ENCODE measurements at regions not wholly inside any gene's neighbourhood (a gene's known extent, or its start where the extent isn't known, plus 50 kb on each side); places are given as distances from the start of the nearest gene placed in this dataset.
A peak's percentile ranks its signal among the peaks of the same experiment; 100 is the strongest.

- DNase-seq, result no peak
Measured at GRCh38 chr13:50672025-50672424, 171.5 kb downstream of the DLEU7 start.

DNA sequence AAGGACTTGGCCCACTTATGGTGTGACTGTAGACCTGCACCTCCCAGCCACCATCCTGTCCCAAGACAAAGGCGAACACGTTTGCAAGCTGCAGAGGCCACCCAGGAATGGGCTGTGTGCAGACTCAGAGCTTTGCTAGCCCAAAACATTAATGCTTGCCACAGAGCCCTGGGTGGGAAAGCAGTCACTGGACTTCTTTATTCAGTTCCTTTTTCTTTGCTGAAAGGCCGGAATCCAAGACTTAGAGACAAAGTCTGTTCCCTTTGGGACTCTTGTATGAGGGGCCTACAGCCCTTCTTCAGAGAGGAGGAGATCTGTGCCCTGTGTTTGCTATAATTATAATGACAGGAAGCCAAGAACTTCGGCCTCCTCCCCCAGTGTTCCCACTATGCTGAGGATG lies 167.8 kb downstream of the DLEU7 start:
- no peak for DNase-seq

DNA sequence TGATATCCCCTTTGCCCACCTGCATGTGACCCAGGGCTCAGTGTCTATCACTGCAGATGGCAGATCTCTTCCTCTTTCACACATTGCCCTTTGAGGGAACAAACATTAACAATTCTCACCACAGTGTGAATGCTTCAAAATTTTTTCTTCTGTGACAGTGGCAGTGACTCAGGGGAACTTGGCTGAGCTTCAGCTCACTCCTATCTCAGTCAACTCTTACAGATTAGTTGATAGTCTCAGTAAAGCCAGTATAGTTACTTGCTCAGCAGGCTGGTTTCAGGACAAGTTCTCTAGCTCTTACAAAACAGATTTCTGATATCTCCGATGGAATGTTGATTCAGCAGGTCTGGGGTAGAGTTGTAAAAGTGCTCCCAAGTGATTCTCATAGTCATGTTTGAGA lies 166.9 kb downstream of the DLEU7 start:
- no peak for DNase-seq

DNA sequence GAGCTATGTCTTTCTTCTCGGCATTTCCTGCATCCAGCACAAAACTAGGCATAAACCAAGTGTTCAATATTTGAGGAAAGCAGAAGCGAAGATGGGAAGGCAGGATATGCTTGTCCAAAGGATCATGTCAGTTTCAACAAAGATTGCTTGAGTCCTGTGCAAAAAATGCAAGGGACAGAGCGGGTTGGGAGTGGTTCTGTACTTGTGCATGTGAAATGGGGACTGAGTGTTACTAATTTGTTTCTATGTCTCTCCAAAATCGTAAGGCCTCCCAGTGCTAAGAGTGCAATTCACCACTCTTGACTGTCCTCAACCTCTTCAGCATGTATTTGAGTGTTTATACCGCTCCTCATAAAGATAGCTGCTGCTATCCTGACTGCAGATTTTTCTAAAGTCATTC lies 166.2 kb downstream of the DLEU7 start:
- DNase-seq, result no peak

- no peak for DNase-seq
Measured at GRCh38 chr13:50677687-50678463, 165.6 kb downstream of the DLEU7 start.

DNA sequence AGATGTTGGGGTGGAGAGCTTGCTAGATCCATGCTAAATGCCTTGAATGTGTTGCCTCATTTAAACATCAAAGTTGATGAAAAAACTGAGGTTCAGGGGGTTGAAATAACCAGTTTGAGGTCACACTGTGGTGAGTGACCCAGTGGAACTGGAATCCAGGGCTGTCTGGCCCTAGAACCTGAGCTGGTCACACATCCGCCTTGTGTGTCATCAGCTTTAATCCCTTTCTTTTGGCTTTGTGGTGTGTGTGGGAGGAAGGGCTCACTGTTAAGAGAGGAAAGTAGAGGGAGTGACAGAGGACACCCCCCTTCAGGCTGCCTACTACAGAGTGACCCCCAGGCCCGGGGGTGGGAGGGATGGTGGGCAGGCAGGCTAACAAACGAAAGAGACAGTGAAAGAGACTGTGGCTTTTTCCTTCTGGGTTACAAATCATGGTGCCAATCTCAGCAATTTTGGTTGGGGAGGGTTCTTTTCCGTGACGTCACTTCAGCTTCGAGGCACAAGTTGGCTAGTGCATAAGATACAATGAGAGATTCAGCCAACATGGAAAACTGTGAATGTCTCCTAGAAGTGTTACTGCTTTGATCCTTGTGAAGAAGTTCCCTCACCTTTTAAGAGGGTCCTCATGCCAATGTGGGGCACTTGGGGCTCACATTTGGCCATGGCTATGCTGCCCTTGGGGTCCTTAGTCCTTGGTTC lies 164.9 kb downstream of the DLEU7 start:
- no peak for DNase-seq

GRCh38 chr13:50679321-50679720 lies 164.2 kb downstream of the DLEU7 start:
- DNase-seq, result no peak

GRCh38 chr13:50682002-50682401 lies 161.5 kb downstream of the DLEU7 start:
- DNase-seq, result no peak

DNA sequence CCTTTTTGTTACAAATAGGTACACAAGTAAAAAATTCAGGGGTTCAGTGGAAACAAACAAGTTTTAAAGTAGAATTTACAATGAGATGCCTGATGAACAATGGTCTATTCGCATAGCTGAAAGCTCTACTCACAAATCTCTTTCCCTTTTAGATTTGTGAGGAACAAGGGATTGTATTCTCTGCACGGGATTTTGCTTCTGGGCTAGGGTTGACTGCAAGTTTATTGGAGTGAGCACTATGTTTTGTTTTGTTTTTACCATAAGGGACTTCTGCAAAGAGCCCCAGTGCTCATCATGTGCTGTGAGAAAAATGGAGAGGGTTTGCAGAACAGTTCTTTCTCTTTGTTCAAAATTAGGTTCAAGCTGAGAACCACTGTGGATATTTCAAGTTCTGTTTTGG lies 160.5 kb downstream of the DLEU7 start:
- DNase-seq, result no peak

DNA sequence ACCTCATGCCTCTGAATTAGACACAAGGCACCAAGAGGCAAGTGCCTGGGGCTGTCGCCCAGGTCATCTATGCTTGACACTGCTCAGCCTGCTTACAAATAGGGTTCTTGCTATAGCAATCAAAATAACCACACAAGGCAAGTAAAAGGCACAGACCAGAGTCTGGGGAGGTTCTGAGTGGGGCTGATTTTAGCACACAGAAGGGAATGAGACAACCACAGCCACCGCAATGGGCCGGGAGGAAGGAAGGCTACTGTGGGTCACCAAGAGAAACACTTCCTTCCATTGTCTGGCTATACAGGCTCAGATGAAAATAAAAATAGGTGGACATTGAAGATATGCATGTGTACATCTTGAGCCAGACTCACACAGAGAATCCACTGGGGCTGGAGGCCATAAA lies 159.1 kb downstream of the DLEU7 start:
- no peak for DNase-seq

DNA sequence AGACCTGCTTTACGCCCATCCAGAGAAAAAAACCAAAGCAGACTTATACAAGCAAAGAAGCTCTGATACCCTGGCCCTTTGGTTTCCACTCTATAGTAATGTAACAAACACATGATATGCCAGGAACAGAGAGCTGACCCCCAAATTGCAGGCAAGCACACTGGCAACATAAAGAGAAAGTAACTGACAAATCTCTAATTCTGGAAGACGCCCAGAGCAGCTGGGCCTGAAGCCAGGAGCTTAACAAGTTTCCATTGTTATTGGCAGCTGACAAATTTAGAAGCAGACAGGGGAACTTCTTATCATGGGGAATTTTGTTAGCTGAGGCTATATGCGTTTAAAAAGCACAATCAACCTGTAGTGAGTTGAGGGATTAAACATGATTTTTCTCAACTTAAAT lies 158.0 kb downstream of the DLEU7 start:
- no peak for DNase-seq

DNA sequence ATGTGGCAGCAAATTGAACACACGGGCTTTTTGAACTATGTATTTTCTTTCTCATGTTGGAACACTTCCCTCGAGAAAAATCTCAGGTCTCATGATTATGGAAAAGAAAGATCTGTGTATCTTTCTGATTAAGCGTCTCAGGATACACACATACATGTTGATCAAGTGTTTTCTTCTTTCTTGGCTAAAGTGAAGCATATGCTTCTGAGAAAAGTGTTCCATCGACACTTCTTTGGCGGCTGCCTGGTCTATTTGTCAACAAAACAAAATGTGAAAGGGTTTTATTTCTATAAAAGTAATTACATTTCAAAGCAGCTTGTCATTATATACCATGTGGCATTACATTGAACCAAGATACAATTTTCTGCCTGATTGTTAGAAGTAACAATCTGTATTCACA lies 157.5 kb downstream of the DLEU7 start:
- DNase-seq, result no peak

- peak; percentile 5 for DNase-seq
Measured at GRCh38 chr13:50686551-50686950, 156.9 kb downstream of the DLEU7 start.

DNA sequence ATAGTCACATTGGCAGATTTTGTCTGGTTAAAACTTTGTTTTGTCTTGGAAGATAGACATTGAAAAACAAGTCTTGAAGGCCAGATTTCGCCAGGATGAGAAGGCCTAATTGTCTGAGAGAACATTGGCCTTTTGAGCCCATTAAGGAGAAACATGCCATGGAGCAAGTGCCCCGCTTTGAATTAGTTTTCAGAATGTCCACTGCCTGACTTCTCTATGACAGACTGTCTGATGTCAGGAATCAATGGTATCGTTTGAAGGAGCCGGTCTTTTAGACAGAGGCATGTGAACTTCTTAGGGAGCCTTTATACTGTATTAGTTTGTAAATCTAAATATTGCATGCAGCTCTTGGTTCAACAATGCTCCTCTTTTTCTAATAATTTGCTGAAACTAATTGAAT lies 155.9 kb downstream of the DLEU7 start:
- no peak for DNase-seq

GRCh38 chr13:50690006-50690405 lies 153.5 kb downstream of the DLEU7 start:
- no peak for DNase-seq

DNA sequence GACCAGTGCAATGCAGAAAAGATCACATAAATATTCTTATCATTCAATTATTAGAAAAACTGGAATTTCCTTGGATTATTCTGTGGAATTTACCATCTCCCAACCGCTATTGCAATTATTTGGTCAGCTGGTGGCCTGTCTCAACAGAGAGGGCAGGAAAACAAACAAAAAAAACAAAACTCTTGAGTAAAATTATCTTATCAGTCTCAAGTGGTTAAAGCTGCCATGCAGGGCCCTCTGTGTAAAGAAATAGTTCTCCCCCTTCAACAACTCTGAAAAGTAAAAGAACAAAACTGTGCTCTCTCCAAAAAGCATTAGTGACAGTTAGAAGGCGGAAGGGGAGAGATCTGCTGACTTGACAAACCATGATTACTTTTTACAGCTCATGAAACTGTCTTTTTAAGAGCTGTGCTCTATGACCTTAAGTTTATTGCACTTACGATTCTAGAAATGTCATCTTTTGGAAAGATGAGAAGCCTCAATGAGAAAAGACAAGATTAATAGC lies 152.3 kb downstream of the DLEU7 start:
- DNase-seq, result no peak

- DNase-seq, result no peak
Measured at GRCh38 chr13:50691681-50692263, 151.7 kb downstream of the DLEU7 start.

DNA sequence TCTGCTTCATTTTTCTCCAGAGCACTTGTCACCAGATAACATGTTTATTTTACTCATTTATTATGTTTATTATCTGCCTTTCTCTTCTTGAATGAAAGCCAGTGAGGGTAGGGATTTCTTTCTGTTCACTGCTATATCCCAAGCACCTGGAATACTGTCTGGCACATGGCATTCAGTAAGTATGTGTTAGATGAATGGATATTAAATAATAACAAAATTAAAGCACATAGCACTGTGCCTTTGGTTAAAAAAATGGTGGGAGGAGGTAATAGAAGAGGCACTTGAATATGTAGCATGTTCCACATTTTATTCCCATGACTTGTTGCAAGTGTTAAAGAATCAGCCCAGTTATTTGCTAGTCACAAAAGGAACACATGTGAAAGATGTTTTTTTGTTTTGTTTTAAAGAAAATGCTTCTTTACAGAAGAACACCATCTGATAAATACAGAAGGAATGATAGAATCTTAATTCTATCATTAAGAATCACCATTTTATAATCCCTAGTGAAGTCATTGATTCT lies 151.0 kb downstream of the DLEU7 start:
- DNase-seq, result no peak

DNA sequence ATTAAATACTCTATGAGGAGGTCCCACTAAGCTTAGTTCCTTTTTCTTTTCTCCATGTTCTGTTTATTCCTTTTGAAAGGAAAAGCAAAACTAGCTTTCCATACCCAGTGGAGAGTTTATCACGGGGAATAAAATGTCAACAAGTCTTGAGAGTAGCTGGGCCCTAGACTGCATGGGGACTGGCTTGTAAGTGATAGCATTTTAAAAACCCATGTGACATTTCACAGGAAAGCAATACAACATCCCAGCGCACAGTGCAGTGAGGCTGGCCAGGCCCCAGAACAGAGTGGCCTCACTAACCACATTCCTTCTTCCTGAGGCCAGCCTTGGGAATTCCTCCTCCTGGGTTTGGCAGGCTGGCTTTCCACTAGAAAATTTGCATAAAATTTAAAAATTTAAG lies 149.8 kb downstream of the DLEU7 start:
- no peak for DNase-seq

- DNase-seq, result no peak
Measured at GRCh38 chr13:50697746-50698539, 145.5 kb downstream of the DLEU7 start.

- no peak for DNase-seq
Measured at GRCh38 chr13:50699874-50700663, 143.4 kb downstream of the DLEU7 start.

DNA sequence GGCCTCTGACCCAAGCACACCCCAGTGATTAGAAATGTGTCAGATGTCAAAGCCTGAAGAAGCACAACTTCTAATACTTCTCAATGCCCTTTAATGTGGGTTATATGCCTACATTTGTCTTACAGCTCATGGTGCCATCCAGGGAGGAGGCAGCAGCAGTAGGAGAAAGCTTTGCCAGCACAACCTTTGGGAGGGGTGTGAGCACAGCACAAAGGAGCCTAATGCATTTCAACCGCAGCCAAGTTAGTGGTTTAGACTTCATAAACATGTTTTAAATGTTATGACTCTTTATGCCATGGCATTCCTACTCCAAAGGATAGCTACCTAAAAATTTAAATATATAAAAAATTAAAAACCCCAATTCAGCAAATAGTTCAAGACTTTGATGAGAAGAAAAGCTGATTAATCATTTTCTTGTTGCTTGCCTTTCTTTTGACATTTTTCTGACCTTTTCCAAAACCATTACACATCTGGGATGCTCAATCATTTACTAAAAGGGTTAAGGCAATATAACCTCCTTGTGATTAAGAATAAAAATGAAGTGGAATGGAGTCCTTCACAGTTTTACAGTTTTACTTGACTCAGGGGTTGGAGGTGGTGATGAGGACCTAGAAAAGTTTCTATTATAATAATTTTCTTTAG lies 142.7 kb downstream of the DLEU7 start:
- DNase-seq, result no peak
